Activated CD4-positive, CD25-positive, alpha-beta regulatory T cell treated with anti-CD3 and anti-CD28 coated beads, Interleukin-2, amount 50 U/mL, for 72 hours (primary cell): ENCODE measurements at regions not wholly inside any gene's neighbourhood (a gene's known extent, or its start where the extent isn't known, plus 50 kb on each side); places are given as distances from the start of the nearest gene placed in this dataset.
"Not testable (repeated sequence)": the region's sequence is repeated elsewhere in the genome, so short reads cannot be mapped to it uniquely, and the experiment has no call there.

Source experiments
- DNase-seq: peaks from one replicate; pipeline ENCODE4 v3.0.0; 2021

DNA sequence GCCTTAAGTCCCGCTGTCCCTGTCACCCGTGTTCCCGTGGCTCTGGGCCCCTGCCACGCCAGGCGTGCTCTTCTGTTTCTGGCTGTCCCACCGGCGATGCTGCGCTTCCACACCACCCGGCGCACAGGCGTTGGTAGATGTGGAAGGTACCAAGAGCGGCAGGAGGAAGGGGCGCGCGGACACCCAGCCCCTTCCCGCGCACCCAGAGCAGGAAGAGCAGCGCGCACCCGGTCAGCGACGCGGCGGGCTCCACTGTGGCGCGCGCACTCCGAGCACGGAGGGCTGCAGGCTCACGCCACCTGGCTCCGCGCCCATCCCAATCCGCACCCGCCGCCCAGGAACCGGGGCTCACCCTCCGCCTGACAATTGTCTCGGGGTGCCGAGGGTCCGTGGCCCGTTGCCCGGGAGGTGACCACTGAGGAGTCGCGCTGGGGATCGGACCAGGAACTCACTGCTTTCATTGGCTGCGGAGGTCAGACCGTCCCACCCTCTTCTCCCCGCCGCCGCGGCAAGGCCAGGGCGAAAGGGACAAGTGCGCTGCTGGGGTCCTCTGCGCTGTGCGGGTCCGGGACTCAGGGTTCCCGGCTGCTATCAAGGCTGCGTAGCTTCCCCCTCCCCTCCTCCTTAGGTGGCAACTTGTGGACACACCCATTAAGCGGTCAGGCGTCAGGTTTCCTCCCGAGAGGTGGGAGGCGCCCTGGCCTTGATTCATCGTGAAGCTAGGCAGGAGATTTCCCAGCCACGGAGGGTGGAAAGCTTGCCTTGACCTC lies 121.6 kb upstream of the ZNF92 start:
- DNase-seq, result no peak

DNA sequence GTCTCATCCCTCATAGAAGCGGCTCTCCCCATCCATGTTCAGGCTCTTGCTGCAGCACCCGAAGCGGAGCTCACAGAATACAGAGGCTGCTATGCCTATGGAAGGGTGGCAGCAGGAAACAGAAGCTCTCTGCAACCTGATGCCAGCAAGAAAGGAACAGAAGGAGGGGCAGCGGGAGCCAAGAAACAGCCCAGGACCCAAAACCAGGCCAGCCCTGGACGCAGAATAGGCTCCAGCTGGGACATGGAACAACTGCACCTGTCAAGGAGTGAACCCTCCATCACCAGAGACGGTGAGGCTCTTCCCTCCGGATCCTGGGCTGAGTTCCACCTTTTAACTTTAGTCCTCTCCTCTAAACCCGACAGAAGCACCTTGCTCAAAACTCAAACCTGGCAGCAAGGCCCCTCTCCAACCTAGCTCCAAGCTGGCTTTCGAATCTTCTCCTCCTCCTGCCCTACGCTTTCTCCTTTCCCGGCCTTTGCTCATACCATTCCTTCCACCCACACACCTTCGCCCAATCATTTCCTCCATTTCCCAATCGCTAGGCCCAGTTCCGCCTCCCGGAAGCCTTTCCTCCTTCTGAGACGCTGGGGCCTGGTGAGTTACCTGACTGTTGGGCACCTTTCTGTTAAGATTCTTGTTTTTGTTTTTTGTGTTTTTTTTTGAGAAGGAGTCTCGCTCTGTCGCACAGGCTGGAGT lies 122.8 kb upstream of the ZNF92 start:
- no peak for DNase-seq

DNA sequence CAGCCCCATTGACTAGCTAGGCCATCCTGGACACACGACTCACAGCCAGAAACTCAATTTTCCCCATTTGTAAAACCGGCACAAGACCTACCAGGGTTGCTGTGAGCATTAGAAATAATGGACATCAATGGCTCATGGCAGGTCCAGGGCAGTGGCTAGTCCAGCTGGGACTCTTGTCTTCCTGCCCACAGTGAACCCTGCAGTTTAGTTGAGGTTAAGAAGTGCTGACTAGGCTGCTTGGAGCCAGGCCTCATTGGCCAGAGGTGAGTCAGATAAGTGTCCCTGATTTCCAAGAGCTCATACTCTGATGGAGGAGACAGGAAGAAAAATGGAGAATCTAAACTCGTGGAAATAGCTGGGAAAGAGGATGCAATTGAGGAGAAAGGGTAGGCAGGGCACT lies 123.4 kb upstream of the ZNF92 start:
- DNase-seq, result no peak

DNA sequence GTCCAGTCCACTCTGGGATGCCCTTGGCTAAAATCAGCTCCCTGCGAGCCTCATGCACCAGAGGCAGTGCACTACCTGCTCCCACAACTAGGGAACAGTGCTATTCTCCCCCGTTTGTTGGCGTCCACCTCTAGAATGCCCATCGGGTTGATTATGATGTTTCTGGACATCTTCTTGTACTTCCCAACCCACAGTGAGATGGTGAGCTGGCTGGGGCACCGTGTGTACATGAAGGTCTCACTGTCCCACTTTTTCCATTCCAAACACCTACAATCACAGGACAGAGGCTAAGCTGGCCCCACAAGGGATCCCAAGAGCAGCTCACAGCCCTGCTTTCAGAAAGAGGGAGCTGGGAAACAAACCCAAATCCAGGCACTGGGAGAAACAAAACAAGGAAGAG lies 126.2 kb upstream of the ZNF92 start:
- DNase-seq, result no peak

DNA sequence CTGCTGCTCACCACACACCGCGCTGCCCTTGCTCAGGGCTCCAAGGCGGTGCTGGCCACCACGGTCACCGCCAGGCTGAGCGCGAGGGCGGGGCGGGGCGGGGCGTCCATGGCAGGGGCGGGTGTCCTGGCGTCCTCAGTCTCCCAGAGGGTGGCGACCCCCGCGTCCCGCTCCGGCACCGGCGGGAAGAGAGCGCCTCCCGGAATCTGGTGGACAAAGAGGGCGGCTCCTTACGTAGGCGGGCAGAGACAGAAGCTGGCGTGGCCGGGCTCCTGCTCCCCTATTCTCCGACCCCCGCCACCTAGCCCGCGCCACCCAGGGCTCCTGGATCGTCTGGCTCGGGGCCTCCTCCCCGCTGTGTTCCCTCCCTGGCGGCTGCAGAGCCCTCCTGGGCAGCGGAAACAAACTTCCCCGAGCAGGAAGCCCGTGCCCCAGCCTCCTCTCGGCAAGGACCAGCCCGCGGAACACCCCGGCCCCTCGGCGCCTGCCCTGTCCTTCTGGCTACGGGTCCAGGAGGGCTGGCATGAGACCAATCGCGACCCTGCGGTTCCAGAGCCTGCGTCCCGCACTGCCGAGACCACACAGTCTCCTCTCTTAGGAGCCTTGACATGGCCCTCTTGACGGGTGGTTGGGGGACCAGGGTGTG lies 133.8 kb upstream of the ZNF92 start:
- no peak for DNase-seq

DNA sequence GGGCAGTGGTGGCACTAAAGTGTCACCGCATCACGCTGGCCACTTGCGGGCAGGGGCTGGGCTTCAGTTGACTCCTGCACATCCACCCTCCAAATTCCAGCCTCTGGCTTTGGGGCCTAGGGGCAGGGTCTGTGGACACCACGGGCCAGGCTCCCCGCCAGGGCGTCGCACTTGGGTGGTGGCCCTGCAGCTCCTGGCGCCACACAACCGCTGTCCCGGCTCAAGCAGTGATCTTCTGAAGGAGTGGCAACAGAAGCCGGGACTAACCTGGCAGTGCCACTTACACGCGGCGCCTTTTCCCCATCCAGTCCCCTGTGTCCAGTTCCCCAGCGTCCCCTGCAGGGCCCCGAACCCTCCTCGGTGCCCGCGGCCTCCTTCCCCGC lies 134.3 kb upstream of the ZNF92 start:
- DNase-seq, result no peak

DNA sequence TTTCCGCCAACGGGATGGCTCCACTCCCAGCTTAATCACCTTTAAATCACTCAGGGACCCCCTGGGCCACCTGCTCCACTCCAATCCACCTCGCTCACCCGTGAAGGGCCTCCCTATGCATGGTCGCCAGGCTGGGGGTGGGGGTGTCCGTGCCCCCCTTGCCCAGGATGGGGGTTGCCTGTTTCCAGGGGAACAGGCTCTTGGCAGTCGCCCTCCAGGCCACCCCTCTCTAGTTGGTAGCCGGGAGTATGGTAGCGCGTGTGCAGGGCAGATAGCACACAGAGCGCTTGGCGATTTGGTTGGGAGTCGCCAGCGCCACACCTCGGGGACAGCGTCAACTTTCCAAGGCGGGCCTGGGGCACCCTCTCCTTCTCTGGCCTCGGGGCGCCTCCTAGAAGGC lies 134.9 kb upstream of the ZNF92 start:
- no peak for DNase-seq

DNA sequence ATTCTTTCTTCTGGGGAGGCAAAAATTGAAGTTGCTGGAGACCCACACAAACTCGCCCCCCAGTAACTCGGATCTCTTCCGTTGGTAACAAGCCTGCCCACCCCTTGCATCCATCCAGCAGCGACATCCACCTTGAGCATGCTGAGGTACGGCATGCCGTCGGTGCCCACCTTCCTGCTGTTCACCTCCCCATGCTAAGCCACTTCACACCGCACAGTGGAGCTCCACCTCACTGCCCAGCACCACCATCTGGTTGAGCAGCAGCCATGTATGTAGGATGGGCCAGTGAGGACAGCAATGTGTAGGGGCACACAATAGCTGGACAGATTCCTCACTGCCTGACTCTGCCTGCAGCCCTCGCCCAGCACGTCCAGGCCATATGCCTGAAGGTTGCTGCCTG lies 138.1 kb upstream of the ZNF92 start:
- DNase-seq, result no peak

DNA sequence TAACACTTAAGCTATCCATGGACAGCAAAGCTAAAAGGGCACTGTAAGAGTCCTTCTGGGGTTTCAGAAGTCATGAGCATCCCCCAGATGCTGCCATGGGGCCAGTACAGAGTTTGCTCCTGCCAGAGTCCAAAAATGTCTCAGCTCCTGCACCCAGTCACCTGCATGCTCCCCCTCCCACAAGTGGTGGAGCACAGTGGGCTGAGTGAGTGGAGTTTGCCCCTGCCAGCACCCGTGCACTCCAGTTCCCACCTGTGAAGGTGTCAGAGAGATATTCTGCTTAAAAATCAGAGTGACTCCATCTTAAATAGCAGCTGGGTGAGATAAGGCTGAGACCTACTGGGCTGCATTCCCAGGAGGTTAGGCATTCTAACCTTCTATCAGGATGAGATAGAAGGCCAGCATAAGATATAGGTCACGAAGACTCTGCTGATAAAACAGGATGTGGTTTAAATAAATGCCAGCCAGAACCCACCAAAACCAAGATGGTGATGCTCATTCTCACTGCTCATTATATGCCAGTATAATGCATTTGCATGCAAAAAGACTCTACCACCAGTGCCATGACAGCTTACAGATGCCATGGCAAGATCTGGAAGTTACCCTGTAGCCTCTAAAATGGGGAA lies 140.1 kb upstream of the ZNF92 start:
- no peak for DNase-seq

DNA sequence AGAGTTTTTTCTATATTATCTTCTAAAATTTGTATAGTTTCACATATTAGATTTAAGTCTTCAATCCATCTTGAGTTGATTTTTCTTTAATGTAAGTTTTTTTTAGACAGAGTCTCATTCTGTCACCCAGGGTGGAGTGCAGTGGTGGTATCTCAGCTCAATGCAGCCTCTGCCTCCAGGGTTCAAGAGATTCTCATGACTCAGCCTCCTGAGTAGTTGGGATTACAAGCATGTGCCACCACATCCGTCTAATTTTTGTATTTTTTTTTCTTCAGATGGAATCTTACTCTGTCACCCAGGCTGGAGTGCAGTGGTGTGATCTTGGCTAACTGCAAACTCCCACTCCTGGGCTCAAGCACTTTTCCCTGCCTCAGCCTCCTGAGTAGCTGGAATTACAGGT lies 143.4 kb upstream of the ZNF92 start:
- DNase-seq, result no peak

DNA sequence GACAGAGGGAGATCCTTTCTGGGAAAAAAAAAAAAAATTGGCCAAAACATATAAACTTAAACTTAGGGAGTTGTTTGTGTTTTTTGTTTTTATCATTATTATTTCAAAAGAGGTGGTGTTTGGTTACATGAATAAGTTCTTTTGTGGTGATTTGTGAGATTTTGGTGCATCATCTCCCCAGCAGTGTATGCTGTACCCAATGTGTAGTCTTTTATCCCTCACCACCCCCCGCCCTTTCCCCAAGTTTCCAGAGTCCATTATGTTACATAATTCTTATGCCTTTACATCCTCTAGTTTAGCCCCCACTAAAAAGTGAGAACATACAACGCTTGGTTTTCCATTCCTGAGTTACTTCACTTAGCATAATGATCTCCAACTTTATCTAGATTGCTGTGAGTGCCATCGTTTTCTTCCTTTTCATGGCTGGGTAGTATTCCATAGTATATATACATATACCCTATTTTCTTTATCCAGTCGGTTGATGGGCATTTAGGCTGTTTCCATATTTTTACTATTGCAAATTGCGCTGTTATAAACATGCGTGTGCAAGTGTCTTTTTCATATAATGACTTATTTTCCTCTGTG lies 148.1 kb upstream of the ZNF92 start:
- DNase-seq, result no peak

DNA sequence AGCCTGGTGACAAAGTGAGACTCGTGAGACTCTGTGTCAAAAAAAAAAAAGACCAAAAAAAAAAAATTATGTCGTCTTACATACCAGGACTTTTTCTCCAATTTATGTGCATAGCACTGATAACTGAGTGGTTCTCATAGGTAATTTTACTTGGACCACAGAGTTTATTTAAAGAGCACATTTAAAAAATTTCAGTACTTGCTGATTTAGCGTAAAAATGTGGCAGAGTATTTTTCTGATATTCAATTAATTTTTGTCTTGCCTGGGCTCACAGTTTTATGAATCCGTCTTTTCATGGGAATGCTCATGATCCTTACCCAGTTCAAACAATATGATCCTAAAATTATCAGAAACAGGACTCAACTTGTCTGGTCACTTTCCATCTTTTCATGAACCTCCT lies 151.0 kb upstream of the ZNF92 start:
- DNase-seq, result no peak

DNA sequence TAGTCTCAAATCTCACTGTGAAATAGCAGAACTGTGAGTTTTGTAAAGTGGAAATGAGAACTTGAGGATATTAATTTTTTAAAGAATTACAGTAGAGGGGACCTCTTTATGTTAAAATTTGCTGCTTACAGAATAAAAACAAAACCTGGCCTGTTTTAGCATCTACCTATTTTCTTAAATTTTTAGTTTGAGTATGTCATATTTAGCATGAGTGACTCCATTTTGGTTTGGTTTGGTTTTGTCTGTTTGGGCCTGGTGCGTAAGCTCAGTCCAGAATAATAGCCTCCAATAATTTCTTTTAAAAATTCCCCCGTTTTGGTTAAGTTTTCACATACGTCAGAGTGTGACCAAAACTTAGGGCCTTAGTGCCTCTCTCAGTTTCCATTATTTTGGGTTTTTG lies 152.0 kb upstream of the ZNF92 start:
- no peak for DNase-seq

DNA sequence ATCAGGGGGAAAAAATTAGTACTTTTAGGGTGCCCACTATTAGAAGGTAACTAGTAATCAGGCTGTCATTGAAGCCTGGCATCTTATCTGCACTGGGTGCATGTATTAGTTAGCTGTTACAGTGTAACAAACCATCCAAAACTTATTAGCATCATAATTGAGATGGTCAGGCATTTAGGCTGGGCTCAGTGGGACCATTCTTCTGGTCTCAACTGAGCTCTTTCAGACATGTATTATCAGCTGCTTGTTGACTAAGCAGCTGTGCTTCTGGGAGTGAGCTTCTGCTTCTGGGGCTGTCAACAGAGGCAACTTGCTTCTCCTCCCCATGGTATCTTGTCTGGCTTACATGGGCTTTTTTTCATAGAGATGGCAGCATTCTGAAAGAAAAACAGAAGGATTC lies 154.0 kb upstream of the ZNF92 start:
- DNase-seq, result no peak

DNA sequence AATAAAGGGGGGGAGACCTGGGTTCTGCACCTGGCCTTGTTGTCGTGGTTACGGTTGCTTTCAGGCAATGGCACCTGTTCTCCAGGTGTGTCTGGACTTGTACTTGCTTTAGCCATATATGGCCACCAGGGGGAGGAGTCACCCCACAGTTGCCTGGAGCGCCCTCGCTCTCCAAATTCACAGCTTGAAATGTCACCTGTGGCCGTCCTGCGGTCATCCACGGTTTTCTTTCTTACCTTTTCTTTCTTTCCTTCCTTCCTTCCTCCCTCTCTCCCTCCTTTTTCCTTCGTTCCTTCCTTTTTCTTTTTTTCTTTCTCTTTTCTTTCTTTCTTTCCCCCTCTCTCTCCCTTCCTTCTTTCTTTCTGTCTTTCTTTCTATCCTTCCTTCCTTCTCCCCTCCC lies 157.2 kb upstream of the ZNF92 start:
- DNase-seq, result peak; percentile 39

DNA sequence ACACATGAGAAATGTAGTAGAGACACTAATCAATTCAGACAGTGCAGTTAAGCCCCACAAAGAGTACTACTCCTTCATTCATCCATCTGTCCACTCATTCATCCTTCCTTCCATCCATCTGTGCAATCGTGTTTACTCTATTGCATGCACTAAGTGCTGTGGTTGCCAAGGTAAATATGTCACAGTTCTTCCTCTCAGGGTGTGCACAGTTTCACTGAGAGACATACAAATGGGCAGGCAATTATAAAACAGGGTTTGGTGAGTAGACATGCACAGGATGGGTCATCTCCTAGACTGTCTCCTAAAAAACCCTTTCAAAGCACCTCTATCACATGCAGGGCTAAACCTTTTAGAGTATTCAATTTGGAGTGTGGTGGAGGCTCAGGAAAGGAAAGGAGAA lies 160.4 kb upstream of the ZNF92 start:
- DNase-seq, result not testable (repeated sequence)

DNA sequence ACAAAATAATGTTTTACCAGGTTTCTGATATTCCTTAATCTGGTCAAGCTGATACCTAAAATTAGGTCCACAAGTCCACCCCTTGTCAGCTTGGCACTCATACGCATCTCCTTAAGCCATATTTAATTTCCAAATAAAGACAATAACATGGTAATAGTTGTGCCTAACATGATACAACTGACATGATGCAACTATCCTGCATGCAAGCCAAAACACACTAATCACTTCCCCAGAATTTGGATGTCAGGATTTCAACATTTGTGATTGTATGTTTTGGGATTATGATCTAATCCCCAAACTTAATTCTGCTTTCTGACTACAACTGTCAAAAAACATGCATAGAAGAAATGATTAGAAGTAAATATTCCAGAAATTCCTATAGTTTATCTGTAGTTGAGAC lies 174.4 kb upstream of the ZNF92 start:
- DNase-seq, result not testable (repeated sequence)

DNA sequence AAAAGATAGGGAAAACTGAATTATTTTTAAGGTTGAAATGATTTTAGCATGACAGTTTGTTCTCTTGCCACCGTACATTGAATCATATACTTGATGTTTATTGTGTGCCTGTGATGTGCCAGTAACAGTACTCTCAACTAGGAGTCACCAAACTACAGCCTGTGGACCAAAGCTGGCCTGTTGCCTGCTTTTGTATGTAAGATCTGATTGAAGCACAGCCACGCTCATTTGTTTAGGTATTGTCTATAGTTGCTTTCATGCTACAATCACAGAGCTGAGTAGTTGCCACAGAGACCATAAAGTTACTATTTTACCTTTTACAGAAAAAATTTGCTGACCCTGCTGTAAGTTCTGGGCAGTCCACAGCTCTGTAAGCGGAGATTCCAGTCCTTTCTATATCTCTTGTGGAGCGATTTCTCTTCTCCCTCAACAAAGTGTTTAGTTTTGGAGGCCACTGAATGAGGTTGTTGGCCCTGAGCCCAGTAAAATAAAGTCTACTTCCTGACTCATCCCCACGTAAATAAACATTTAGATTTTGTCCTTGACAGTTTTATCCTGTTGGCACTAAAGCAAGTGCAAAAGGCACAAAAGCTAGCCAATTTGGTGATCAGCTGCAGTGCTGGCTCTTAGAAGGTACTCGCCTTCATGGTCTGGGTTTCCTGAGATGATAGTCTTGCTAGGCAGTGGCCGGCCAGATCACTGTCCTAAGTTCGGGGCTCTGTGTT lies 180.2 kb upstream of the ZNF92 start:
- DNase-seq, result not testable (repeated sequence)

DNA sequence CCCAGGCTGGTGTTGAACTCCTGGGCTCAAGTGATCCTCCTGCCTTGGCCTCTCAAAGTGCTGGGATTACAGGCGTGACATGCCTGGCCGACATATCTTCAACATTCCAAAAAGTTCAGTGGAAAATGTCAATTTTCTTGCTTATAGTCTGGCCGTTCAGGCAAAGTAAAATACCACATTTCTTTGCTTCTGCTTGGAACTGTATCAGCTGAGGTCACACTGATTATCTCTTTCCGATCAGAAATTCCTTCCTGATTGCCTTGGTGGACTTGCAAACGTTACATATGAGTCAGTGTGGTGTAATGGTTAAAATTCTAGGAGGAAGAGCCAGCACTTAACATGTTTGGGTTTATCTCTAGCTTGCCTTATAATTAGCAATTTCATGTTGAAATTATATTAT lies 170.6 kb upstream of the ERV3-1 start:
- not testable (repeated sequence) for DNase-seq

DNA sequence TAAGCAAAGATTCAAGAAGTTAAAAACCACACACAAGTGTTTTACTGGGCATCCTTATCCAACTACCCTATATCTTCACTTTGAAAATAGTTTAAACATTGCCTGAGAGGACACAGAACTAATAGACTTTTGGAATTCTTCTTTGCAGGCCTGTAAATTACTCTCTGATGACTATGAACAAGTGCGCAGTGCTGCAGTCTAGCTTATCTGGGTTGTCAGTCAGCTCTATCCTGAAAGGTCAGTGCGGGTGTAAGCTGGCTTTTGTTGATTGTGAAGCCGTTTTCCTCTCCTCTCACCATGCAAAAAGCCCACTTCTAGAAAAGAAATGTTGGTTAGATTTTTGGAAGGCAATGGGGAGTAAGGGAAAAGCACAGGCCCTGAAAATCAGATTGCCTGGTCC lies 143.6 kb upstream of the ERV3-1 start:
- not testable (repeated sequence) for DNase-seq

DNA sequence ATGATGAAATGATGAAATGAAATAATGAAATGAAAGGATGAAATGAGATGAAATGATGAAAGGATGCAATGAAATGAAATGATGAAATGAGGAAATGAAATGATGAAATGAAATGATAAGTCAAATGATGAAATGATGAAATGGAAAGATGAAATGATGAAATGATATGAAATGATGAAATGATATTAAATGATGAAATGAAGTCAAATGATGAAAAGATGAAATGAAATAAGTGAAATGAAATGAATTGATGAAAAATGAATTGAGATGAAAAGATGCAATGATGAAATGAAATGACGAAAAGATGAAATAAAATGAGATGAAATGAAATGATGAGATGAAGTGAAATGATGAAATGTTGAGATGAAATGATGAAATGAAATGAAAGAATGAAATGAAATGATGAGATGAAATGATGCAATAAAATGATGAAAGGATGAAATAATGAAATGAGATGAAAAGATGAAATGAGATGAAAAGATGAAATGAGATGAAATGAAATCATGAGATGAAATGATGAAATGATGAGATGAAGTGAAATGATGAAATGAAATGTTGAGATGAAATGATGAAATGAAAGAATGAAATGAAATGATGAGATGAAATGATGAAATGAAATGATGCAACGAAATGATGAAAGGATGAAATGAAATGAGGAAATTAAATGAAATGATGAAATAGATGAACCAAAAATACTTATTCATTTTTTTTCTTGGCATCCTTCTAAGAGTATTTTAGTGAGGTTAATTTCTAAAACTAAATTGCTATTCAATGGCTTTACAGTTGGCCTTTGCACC lies 139.8 kb upstream of the ERV3-1 start:
- DNase-seq, result not testable (repeated sequence)

DNA sequence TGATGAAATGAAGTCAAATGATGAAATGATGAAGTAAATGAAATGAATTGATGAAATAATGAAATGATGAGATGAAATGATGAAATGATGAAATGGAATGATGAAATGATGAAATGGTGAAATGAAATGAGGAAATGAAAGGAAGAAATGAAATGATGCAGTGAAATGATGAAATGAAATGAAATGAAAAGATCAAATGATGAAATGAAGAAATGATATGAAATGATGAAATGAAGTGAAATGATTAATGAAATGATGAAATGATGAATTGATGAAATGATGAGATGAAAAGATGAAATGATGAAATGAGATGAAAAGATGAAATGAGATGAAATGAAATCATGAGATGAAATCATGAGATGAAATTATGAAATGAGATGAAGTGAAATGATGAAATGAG lies 139.2 kb upstream of the ERV3-1 start:
- not testable (repeated sequence) for DNase-seq
